Esophagus (tissue), 2 donors: ENCODE measurements at regions not wholly inside any gene's neighbourhood (a gene's known extent, or its start where the extent isn't known, plus 50 kb on each side); places are given as distances from the start of the nearest gene placed in this dataset.

ENCODE experiments used
- H3K27ac ChIP-seq, 2 donors: one replicate each; pipeline ENCODE4 v1.5.1; 2013; ENCODE audit warnings: low read depth in 2 of 2, mild to moderate bottlenecking in 2 of 2, inconsistent platforms in 1 of 2, low read length in 1 of 2, moderate library complexity in 1 of 2
- H3K27me3 ChIP-seq, 2 donors: one replicate each; pipeline ENCODE4 v1.6.1; 2013; ENCODE audit warnings: low read length in 2 of 2, control low read depth in 1 of 2, mild to moderate bottlenecking in 1 of 2; ENCODE audit not compliant: insufficient read depth in 2 of 2, control insufficient read depth in 1 of 2
- H3K36me3 ChIP-seq, 2 donors: one replicate each; pipeline ENCODE4 v1.6.1; 2013; ENCODE audit warnings: low read length in 1 of 2; ENCODE audit not compliant: control insufficient read depth in 2 of 2, insufficient read depth in 2 of 2
- H3K4me1 ChIP-seq, 2 donors: one replicate each; pipeline ENCODE4 v1.6.1; 2013; ENCODE audit warnings: low read length in 1 of 2; ENCODE audit not compliant: control insufficient read depth in 2 of 2, insufficient read depth in 2 of 2
- H3K4me3 ChIP-seq, 2 donors: one replicate each; pipeline ENCODE4 v1.5.1; 2013; ENCODE audit warnings: low read length in 2 of 2, mild to moderate bottlenecking in 2 of 2, low read depth in 1 of 2, moderate library complexity in 1 of 2
- H3K9me3 ChIP-seq, 2 donors: one replicate each; pipeline ENCODE4 v1.6.1; 2013; ENCODE audit warnings: mild to moderate bottlenecking in 2 of 2, low read depth in 1 of 2, low read length in 1 of 2, moderate library complexity in 1 of 2; ENCODE audit not compliant: control insufficient read depth in 2 of 2, insufficient read depth in 1 of 2
- WGBS, 2 donors: extraction: QIAGEN DNeasy Blood & Tissue Kit; methylation state at CpG; one replicate each; pipeline ENCODE4 v1.1.7; 2013; 5-methylcytosine and 5-hydroxymethylcytosine counted together
- donor health status: healthy with polysubstance abuse.
- donor health status: Bipolar disorder and iron deficiency.

DNA sequence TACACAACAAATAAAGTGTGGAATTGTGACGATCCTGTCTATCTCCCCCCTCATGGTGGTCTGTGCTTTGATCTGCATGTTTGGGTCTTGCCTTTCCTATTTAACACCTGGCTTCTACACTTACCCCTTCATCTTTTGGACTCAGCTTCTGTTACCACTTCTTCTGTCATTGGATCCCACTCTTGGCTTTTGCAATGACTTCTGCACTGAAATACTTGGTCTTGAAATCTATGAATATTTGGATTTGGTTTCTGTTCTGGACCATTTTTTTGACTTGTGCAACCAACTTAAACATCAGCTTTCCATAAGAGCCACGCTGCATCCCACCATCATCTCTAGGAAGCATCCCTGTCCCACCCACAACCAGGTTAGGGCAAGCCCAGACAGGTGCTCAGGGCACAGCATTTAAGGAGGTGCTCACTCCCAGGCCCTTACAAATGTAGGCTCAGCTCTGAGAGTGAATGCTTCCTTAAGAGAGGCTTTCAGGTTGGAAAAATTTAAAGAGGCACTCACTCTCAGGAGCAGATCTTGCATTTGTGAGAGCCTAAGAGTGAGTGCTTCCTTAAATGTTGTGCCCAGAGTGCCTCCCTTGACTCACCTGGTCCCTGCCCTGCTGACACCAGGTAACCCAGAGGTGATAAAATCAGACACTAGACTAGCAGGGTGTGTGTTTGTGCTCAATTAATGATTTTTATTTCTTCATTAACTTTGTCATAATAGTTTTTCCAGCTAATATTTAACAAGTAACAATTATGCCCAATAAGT, 124.5 kb upstream of the SH3BP4 start:
- WGBS, 2 donors: 88% methylated on average over 2 of the region's 2 CpGs
- H3K27ac ChIP-seq: no peak overlapping the region

DNA sequence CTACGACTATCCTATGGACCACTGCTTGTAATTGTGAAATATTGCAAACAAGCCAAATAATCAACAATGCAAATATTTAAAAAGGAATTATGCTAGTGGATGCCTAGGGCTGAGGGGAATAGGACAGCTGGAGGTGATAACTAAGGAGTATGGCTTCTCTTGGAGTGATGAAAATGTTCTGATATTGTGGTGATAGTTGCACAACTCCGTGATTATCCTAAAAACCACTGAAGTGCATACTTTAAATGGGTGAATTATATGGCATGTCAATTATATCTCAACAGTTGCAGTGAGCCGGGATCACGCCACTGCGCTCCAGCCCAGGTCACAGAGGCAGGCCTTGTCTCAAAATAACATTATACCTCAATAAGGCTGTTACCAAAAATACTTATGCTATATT, 125.1 kb upstream of the SH3BP4 start:
- WGBS, 2 donors: 91 to 93% methylated on average over 5 of the region's 5 CpGs
- no peaks in the 10 kb centered on the region for H3K36me3 ChIP-seq
- H3K4me1 ChIP-seq: no peaks in the 10 kb centered on the region
- no peak overlapping the region for H3K27ac ChIP-seq
- H3K4me3 ChIP-seq: no peak overlapping the region
- H3K9me3 ChIP-seq: no peaks in the 10 kb centered on the region
- H3K27me3 ChIP-seq: no peaks in the 10 kb centered on the region

More for the DNA sequence above, 124.5 kb upstream of the SH3BP4 start:
- Histone ChIP-seq H3K36me3 (no peaks in the 10 kb centered on the region), H3K4me1 (no peaks in the 10 kb centered on the region), H3K9me3 (no peaks in the 10 kb centered on the region), H3K4me3 (no peak overlapping the region), H3K27me3 (no peaks in the 10 kb centered on the region)

DNA sequence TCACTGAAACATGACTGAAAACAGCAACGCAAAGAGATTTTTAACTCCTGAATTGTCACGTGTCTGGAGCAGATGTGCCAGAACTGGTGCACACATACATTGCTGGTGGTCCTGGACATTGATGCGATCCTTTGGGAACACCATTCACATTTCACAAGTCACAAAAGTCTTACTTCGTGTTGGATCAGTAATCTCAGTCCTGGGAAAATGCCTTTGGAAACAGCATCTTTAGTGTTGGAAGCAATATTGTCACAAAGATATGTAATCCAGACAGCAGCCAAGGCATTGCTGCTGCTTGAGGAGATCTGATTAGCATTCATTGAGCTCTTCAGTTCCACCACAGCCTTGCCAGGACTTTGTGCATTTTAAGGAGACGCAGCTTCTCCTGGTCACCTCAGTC, 126.2 kb upstream of the SH3BP4 start:
- no peaks in the 10 kb centered on the region for H3K9me3 ChIP-seq
- 65 to 77% methylated on average over 5 of the region's 5 CpGs for WGBS, 2 donors
- no peak overlapping the region for H3K4me3 ChIP-seq
- no peaks in the 10 kb centered on the region for H3K36me3 ChIP-seq
- no peaks in the 10 kb centered on the region for H3K4me1 ChIP-seq
- no peak overlapping the region for H3K27ac ChIP-seq
- H3K27me3 ChIP-seq: no peaks in the 10 kb centered on the region

DNA sequence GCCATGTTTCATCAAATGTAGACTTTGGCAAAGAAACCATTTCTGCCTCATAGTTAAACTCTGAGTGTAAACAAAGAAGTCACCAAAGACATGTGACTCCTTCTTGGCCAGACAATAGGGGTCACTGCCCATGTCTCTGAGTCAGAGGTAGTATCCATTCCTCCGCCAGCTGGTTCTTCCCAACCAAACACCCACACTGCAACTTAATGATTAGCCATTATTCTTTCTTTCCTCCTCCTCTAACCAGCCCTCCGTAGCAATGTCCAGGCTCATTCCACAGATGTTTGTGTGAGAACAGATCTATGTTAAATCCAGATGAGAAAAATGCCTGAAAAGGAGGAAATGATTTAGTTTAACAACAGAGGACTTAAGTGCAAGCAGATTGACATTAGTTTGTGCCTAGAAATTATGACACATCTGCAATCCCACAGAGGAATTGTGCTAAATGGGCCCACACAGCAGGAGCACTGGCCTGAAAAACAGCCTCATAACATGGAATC, 127.9 kb upstream of the SH3BP4 start:
- Histone ChIP-seq H3K9me3 (no peaks in the 10 kb centered on the region), H3K4me3 (no peak overlapping the region), H3K4me1 (no peaks in the 10 kb centered on the region), H3K36me3 (no peaks in the 10 kb centered on the region), H3K27me3 (no peaks in the 10 kb centered on the region), H3K27ac (no peak overlapping the region)
- 48 to 52% methylated on average over 2 of the region's 2 CpGs for WGBS, 2 donors

DNA sequence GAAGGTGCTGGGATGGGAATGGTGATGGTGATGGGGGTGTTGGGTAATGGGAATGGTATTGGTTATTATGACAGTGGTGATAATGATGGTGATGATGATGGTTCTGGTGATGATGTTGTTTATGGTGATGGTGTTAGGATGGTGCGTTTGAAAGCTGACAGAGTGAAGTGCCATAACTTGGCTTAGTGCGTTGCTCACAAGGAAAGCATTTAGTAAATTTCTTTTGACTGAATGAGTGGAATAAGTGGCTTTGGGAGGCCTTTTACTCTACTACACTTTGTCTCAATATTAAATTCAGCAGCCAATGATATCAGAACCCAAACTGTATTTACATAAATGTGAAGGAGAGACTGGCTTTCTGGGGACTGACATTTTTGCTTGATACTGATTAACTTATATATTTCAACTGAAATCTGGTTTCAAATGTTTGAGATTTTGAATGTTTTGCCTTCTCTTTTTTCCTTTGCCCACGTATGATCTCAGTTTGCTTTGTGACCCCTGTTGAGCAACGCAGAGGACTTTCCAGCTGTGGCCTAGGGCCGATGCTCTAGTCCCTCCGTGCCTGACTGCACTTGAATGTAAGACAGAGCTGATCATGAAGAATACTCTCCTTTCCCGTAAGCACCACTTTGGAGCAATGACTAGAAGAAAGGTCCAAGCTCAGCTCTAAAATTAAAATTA, 128.5 kb upstream of the SH3BP4 start:
- no peaks in the 10 kb centered on the region for H3K9me3 ChIP-seq
- H3K4me3 ChIP-seq: no peak overlapping the region
- no peaks in the 10 kb centered on the region for H3K36me3 ChIP-seq
- H3K27me3 ChIP-seq: no peaks in the 10 kb centered on the region
- no peak overlapping the region for H3K27ac ChIP-seq
- no peaks in the 10 kb centered on the region for H3K4me1 ChIP-seq
- 63% methylated on average over 7 of the region's 7 CpGs for WGBS, 2 donors

DNA sequence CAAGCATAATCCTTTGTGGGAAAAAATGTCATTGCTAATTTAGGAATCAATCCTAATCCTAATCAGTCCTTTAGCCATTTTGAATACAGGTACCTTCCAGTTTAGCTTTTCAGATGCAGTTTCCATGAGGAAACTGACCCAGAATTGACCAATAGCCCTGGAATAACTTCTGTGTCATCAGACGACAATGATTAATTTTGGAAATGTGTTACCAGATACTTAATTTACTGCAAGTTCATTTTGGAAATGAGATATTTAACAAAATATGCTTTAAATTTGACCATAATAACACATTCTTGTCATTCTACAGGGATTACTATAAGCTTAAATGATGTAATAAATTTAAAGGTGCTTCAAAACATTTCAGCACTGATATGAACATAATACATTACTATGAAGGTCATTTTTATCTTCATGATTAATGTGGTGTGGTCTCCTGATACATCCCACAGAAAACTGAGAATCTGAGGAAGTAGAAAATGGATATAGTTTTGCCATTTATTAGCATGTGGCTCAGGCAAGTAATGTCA, 129.8 kb upstream of the SH3BP4 start:
- Histone ChIP-seq H3K27ac (no peak overlapping the region), H3K27me3 (no peaks in the 10 kb centered on the region), H3K9me3 (no peaks in the 10 kb centered on the region), H3K4me1 (no peaks in the 10 kb centered on the region), H3K4me3 (no peak overlapping the region), H3K36me3 (no peaks in the 10 kb centered on the region)
- 94 to 95% methylated on average over 1 of the region's 1 CpG for WGBS, 2 donors

DNA sequence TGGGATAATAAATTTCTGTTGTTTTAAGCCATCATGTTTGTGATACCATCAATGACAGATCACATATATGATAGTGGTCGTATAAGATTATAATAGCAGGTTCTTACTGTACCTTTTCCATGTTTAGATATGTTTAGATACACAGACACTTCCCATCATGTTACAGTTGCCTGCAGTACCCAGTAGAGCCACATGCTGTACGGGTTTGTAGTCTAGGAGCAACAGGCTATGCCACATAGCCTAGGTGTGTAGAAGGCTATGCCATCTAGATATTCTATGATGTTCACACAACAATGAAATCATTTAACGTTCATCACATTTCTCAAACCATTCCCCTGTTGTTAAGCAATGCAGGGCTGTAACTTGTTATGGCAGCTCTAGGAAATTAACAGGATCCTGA, 132.9 kb upstream of the SH3BP4 start:
- H3K27ac ChIP-seq: no peak overlapping the region
- H3K9me3 ChIP-seq: no peaks in the 10 kb centered on the region
- H3K4me3 ChIP-seq: no peak overlapping the region
- H3K4me1 ChIP-seq: no peaks in the 10 kb centered on the region
- no peaks in the 10 kb centered on the region for H3K36me3 ChIP-seq
- no peaks in the 10 kb centered on the region for H3K27me3 ChIP-seq
- whole genome bisulfite sequencing, 2 donors: 88 to 91% methylated on average over 3 of the region's 3 CpGs

DNA sequence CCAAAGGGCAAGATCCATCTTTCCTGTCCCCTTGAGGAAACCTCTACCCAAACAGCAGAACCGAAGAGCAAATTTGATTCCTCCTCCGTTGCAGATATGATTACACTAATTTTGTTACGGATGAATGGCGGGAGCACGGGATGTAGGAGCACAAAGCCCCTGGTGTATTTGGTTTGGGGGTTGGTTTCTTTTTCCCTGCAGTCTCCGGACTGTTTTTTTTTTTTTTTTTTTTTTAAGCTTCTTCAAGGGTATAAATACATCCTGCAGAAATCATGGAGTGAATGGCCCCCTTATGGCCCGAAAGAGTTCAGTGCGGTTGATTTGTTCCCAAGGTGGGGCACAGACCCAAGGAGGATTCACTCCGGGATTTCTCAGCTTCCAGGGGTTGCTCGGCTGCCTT, 135.3 kb upstream of the SH3BP4 start:
- Histone ChIP-seq H3K4me3 (no peak overlapping the region), H3K27ac (no peak overlapping the region), H3K4me1 (no peaks in the 10 kb centered on the region), H3K36me3 (no peaks in the 10 kb centered on the region), H3K27me3 (no peaks in the 10 kb centered on the region), H3K9me3 (no peaks in the 10 kb centered on the region)
- 73 to 79% methylated on average over 10 of the region's 10 CpGs for WGBS, 2 donors

DNA sequence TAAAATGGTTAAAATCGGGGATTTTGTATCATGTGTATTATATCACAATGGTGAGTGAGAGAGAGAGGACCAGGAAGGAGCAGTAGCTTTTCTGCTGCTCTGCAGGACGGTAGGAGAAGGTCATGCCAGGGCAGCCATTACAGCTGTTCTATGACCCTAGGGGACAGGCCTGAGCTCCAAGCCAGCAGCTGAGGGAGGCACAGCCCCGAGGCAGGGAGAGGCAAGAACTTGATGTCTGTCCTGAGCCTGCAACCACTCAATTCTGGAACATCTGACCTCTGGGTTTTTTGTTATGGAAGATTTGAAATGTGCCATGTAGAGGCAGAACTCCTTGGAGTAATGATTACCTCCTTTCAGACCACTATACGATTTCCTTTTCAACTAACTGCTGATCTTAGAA, 135.8 kb upstream of the SH3BP4 start:
- WGBS, 2 donors: 71 to 76% methylated on average over 4 of the region's 4 CpGs
- Histone ChIP-seq H3K4me1 (no peaks in the 10 kb centered on the region), H3K27ac (no peak overlapping the region), H3K4me3 (no peak overlapping the region), H3K36me3 (no peaks in the 10 kb centered on the region), H3K27me3 (no peaks in the 10 kb centered on the region), H3K9me3 (no peaks in the 10 kb centered on the region)
